ENCODE measurements at regions not wholly inside any gene's neighbourhood (a gene's known extent, or its start where the extent isn't known, plus 50 kb on each side); places are given as distances from the start of the nearest gene placed in this dataset.

DNA sequence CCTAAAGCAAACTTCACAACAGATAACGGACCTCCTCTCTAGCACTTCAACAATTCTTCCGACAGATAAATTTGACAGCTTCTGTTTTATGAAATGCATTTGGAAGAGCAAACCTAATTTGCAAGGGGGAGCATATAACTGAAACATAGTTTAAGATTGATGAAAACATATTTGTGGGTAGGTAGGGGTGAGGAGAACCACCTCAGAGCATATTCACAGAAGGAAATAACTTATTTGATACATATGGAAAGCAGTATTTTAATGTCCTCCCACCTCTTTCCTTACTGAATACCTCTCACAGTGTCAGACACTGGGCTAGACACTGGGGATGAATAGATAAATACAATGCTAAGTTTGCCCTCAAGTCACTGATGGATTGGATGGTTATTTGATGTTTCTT is 384.8 kb downstream of the MAT2B start:
- no peaks in the 10 kb centered on the region for H3K4me1 ChIP-seq (ENCODE audit: control insufficient read depth, insufficient read depth, low read length)
- Mint-ChIP-seq H3K27me3 (ENCODE audit: insufficient read depth) (no peaks in the 10 kb centered on the region), H3K9me3 (no peaks in the 10 kb centered on the region), H3K4me1 (peaks cover 15% of the 10 kb centered on the region), H3K27ac (no peak overlapping the region), H3K36me3 (ENCODE audit: low read depth) (no peaks in the 10 kb centered on the region), H3K4me3 (no peak overlapping the region)
- no peaks in the 10 kb centered on the region for H3K9me3 ChIP-seq (ENCODE audit: control insufficient read depth, low read length)
- H3K4me3 ChIP-seq (ENCODE audit: low read length): no peak overlapping the region
- no peak for DNase-seq
- H3K27ac ChIP-seq (ENCODE audit: low read depth, low read length): no peak overlapping the region
- WGBS, 2 experiments (ENCODE audit: insufficient coverage in 1 of 2, insufficient read length in 1 of 2): 94 to 95% methylated on average over 2 of the region's 2 CpGs
- H3K27me3 ChIP-seq (ENCODE audit: control insufficient read depth, insufficient read depth, low read length, poor library complexity, severe bottlenecking): no peaks in the 10 kb centered on the region
- TF ChIP-seq, protein P1, sequence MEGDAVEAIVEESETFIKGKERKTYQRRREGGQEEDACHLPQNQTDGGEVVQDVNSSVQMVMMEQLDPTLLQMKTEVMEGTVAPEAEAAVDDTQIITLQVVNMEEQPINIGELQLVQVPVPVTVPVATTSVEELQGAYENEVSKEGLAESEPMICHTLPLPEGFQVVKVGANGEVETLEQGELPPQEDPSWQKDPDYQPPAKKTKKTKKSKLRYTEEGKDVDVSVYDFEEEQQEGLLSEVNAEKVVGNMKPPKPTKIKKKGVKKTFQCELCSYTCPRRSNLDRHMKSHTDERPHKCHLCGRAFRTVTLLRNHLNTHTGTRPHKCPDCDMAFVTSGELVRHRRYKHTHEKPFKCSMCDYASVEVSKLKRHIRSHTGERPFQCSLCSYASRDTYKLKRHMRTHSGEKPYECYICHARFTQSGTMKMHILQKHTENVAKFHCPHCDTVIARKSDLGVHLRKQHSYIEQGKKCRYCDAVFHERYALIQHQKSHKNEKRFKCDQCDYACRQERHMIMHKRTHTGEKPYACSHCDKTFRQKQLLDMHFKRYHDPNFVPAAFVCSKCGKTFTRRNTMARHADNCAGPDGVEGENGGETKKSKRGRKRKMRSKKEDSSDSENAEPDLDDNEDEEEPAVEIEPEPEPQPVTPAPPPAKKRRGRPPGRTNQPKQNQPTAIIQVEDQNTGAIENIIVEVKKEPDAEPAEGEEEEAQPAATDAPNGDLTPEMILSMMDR (conservative IDR thresholded peaks at IDR 0.05): no peak
- no peaks in the 10 kb centered on the region for H3K36me3 ChIP-seq (ENCODE audit: control insufficient read depth, insufficient read depth, low read length)
- no peak overlapping the region for H3K9ac ChIP-seq (ENCODE audit: extremely low read depth, low read length, poor library complexity, severe bottlenecking)

DNA sequence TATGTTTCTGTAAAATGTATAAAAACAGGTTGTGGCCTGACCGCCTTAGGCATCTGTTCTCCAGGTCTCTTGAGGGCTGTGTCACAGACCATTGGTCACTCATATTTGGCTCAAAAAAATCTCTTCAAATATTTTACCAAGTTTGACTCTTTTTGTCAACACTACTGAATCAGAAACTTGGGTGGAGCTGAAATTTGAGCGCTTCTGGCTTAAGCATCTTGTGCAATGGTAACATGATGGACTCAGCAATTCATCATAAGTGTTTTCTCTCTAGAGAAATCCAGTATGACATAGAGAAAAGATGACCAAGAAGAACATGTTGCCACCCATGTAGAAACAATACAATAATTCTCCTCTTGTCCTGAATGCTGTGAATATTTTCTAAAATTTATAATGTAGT is 387.9 kb downstream of the MAT2B start:
- no peak for DNase-seq
- Histone ChIP-seq H3K27ac (ENCODE audit: low read depth, low read length) (no peak overlapping the region), H3K4me3 (ENCODE audit: low read length) (no peak overlapping the region), H3K9me3 (ENCODE audit: control insufficient read depth, low read length) (no peaks in the 10 kb centered on the region), H3K4me1 (ENCODE audit: control insufficient read depth, insufficient read depth, low read length) (no peaks in the 10 kb centered on the region), H3K36me3 (ENCODE audit: control insufficient read depth, insufficient read depth, low read length) (no peaks in the 10 kb centered on the region), H3K27me3 (ENCODE audit: control insufficient read depth, insufficient read depth, low read length, poor library complexity, severe bottlenecking) (no peaks in the 10 kb centered on the region), H3K9ac (ENCODE audit: extremely low read depth, low read length, poor library complexity, severe bottlenecking) (no peak overlapping the region)
- Mint-ChIP-seq H3K4me1 (peaks cover 15% of the 10 kb centered on the region), H3K36me3 (ENCODE audit: low read depth) (no peaks in the 10 kb centered on the region), H3K27me3 (ENCODE audit: insufficient read depth) (no peaks in the 10 kb centered on the region), H3K9me3 (no peaks in the 10 kb centered on the region), H3K27ac (no peak overlapping the region), H3K4me3 (no peak overlapping the region)
- TF ChIP-seq, protein P1 (conservative IDR thresholded peaks at IDR 0.05): no peak
- 91% methylated on average over 2 of the region's 2 CpGs; no CpG with 5 or more reads in 1 of the 2 experiments for WGBS, 2 experiments (ENCODE audit: insufficient coverage in 1 of 2, insufficient read length in 1 of 2)

DNA sequence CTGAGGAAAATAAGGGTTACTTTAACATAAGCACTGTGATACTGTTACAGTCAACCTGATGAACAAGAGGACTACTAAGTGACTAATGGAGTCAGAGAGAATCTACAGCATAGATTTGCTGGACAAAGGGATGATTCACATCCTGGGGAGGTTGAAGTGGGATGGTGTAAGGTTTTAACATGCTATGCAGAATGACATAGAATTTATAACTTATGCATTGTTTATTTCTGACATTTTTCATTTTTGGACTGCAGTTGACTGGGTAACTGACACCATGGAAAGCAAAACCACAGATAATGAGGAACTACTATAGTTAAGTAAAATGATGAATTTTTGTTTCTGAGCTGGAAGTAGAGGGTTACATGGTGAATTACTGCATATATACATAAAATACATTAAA is 389.2 kb downstream of the MAT2B start:
- no peak overlapping the region for H3K4me3 Mint-ChIP-seq
- H3K27me3 Mint-ChIP-seq (ENCODE audit: insufficient read depth): no peaks in the 10 kb centered on the region
- peaks cover 15% of the 10 kb centered on the region for H3K4me1 Mint-ChIP-seq

More for the DNA sequence above, 389.2 kb downstream of the MAT2B start:
- H3K9ac ChIP-seq (ENCODE audit: extremely low read depth, low read length, poor library complexity, severe bottlenecking): no peak overlapping the region
- DNase-seq: no peak
- H3K4me3 ChIP-seq (ENCODE audit: low read length): no peak overlapping the region
- TF ChIP-seq, protein P1 (conservative IDR thresholded peaks at IDR 0.05): no peak
- H3K36me3 ChIP-seq (ENCODE audit: control insufficient read depth, insufficient read depth, low read length): no peaks in the 10 kb centered on the region
- Mint-ChIP-seq H3K27ac (no peak overlapping the region), H3K36me3 (ENCODE audit: low read depth) (no peaks in the 10 kb centered on the region), H3K9me3 (no peaks in the 10 kb centered on the region)
- H3K4me1 ChIP-seq (ENCODE audit: control insufficient read depth, insufficient read depth, low read length): no peaks in the 10 kb centered on the region
- H3K9me3 ChIP-seq (ENCODE audit: control insufficient read depth, low read length): no peaks in the 10 kb centered on the region
- no peaks in the 10 kb centered on the region for H3K27me3 ChIP-seq (ENCODE audit: control insufficient read depth, insufficient read depth, low read length, poor library complexity, severe bottlenecking)
- no peak overlapping the region for H3K27ac ChIP-seq (ENCODE audit: low read depth, low read length)

All from endodermal cell (in vitro differentiated cells).